ENCODE measurements at regions not wholly inside any gene's neighbourhood (a gene's known extent, or its start where the extent isn't known, plus 50 kb on each side); places are given as distances from the start of the nearest gene placed in this dataset.

- Histone ChIP-seq H2AFZ (replicated peaks; ENCODE audit: low read length, poor library complexity) (no peak overlapping the region), H3K36me3 (ENCODE audit: control insufficient read depth, insufficient read depth, low read length) (no peaks in the 10 kb centered on the region), H3K79me1 (ENCODE audit: low read depth in 1 of 2, low read length in 2 of 2) (0 out of 4 replicates have a peak, but pooled peaks cover 0 to 4% of the 10 kb centered on the region in 2 experiments), H2BK120ac (ENCODE audit: low read depth, low read length) (no peak overlapping the region), H3K18ac (ENCODE audit: low read depth, low read length) (no peak overlapping the region), H3K4ac (ENCODE audit: low read depth, low read length) (no peak overlapping the region), H3K14ac (replicated peaks; ENCODE audit: low read depth, low read length) (no peak overlapping the region), H3K4me1 (ENCODE audit: control insufficient read depth, insufficient read depth, low read length) (no peaks in the 10 kb centered on the region), H3K4me3 (ENCODE audit: insufficient read depth, low read depth, low read length) (no peak overlapping the region), H2BK5ac (ENCODE audit: low read depth, low read length, poor library complexity, severe bottlenecking) (no peak overlapping the region), H2AK5ac (ENCODE audit: low read depth, low read length) (no peak overlapping the region), H4K91ac (ENCODE audit: insufficient read depth, low read depth, low read length) (no peak overlapping the region), H4K5ac (ENCODE audit: low read depth, low read length) (no peak overlapping the region), H4K8ac (ENCODE audit: low read depth in 2 of 2, low read length in 2 of 2) (no peak overlapping the region), H2BK15ac (ENCODE audit: low read depth, low read length) (no peak overlapping the region), H3K9ac (ENCODE audit: low read depth, low read length) (no peak overlapping the region), H4K20me1 (ENCODE audit: insufficient read depth, low read length) (no peaks in the 10 kb centered on the region), H3K23ac (ENCODE audit: low read depth, low read length) (no peak overlapping the region), H2AK9ac (replicated peaks; ENCODE audit: low read depth, low read length, poor library complexity) (no peak overlapping the region), H3K9me1 (ENCODE audit: insufficient read depth, low read length) (no peaks in the 10 kb centered on the region), H3K27ac (ENCODE audit: insufficient read depth, low read length) (no peak overlapping the region), H3K27me3 (ENCODE audit: control insufficient read depth, insufficient read depth, low read length) (no peaks in the 10 kb centered on the region), H2BK20ac (ENCODE audit: low read depth, low read length) (no peak overlapping the region), H3K9me3 (ENCODE audit: control insufficient read depth, insufficient read depth, low read length) (peaks cover 8% of the 10 kb centered on the region), H3K4me2 (ENCODE audit: low read depth, low read length) (no peak overlapping the region), H3K56ac (ENCODE audit: extremely low read depth, insufficient read depth, low read length) (no peak overlapping the region)
- in situ Hi-C loops (cut with MboI; ENCODE audit: low sequenced_read_pairs): no loop called here
- ChIA-PET CTCF (no interaction called here), POLR2A (ENCODE audit: unreplicated experiment) (no interaction called here)
- dilution Hi-C loops (cut with HindIII; ENCODE audit: low sequenced_read_pairs, unreplicated experiment): no loop called here
- BruUV-seq (replicated peaks): no TSS peak
- no peak for ATAC-seq (ENCODE audit: low read depth)
- no peak for DNase-seq
- intact Hi-C loops (cut with micrococcal nuclease): no loop called here
- TF ChIP-seq MAFK (IDR thresholded peaks at IDR 0.05; ENCODE audit: low read depth, low read length): no peak
- TF ChIP-seq CHD1 (IDR thresholded peaks at IDR 0.05; ENCODE audit: low read depth, low read length): no peak
- TF ChIP-seq, protein P1, sequence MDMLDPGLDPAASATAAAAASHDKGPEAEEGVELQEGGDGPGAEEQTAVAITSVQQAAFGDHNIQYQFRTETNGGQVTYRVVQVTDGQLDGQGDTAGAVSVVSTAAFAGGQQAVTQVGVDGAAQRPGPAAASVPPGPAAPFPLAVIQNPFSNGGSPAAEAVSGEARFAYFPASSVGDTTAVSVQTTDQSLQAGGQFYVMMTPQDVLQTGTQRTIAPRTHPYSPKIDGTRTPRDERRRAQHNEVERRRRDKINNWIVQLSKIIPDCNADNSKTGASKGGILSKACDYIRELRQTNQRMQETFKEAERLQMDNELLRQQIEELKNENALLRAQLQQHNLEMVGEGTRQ (IDR thresholded peaks at IDR 0.05; ENCODE audit: low read depth, low read length): no peak
- TF ChIP-seq MXI1 (IDR thresholded peaks at IDR 0.05; ENCODE audit: borderline replicate concordance, low read depth, low read length): no peak
- TF ChIP-seq RCOR1 (IDR thresholded peaks at IDR 0.05; ENCODE audit: insufficient replicate concordance, low read length): no peak
- TF ChIP-seq ELK1 (IDR thresholded peaks at IDR 0.05; ENCODE audit: borderline replicate concordance, low read depth, low read length): no peak
- TF ChIP-seq RAD21 (IDR thresholded peaks at IDR 0.05; ENCODE audit: low read length): no peak
- TF ChIP-seq, protein P2, sequence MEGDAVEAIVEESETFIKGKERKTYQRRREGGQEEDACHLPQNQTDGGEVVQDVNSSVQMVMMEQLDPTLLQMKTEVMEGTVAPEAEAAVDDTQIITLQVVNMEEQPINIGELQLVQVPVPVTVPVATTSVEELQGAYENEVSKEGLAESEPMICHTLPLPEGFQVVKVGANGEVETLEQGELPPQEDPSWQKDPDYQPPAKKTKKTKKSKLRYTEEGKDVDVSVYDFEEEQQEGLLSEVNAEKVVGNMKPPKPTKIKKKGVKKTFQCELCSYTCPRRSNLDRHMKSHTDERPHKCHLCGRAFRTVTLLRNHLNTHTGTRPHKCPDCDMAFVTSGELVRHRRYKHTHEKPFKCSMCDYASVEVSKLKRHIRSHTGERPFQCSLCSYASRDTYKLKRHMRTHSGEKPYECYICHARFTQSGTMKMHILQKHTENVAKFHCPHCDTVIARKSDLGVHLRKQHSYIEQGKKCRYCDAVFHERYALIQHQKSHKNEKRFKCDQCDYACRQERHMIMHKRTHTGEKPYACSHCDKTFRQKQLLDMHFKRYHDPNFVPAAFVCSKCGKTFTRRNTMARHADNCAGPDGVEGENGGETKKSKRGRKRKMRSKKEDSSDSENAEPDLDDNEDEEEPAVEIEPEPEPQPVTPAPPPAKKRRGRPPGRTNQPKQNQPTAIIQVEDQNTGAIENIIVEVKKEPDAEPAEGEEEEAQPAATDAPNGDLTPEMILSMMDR (conservative IDR thresholded peaks at IDR 0.05; ENCODE audit: low read depth, low read length): no peak
- TF ChIP-seq NFE2L2 (IDR thresholded peaks at IDR 0.05; ENCODE audit: low read depth, low read length): no peak
- TF ChIP-seq BHLHE40 (IDR thresholded peaks at IDR 0.05; ENCODE audit: low read depth, low read length): no peak
- no peak for TF ChIP-seq FOS (IDR thresholded peaks at IDR 0.05; ENCODE audit: low read depth, low read length)
- no peak for TF ChIP-seq RFX5 (IDR thresholded peaks at IDR 0.05; ENCODE audit: low read depth, low read length)
- no peak for TF ChIP-seq CEBPB (IDR thresholded peaks at IDR 0.05; ENCODE audit: low read depth, low read length)
- no peak for TF ChIP-seq POLR2A (IDR thresholded peaks at IDR 0.05; ENCODE audit: low read depth, low read length)
- TF ChIP-seq SMC3 (IDR thresholded peaks at IDR 0.05; ENCODE audit: low read depth, low read length): no peak
- TF ChIP-seq MAZ (IDR thresholded peaks at IDR 0.05; ENCODE audit: borderline replicate concordance, low read depth, low read length): no peak
- no CpG with 5 or more reads among the region's 1 CpG for WGBS, 2 experiments (ENCODE audit: extremely low coverage in 2 of 2, insufficient read length in 1 of 2)
Observed at GRCh38 chr12:46573347-46573658, 200.7 kb upstream of the SLC38A2 start.

Data from IMR-90 (cell line).